ENCODE measurements at regions not wholly inside any gene's neighbourhood (a gene's known extent, or its start where the extent isn't known, plus 50 kb on each side); places are given as distances from the start of the nearest gene placed in this dataset.

GRCh38 chr6:14543971-14544585, 426.5 kb downstream of the CD83 start:
- DNase-seq (ENCODE audit: low read depth, low spot score) (no peak), ATAC-seq (no peak), FAIRE-seq (no peak)
- no peaks in the 10 kb centered on the region for H3K79me2 ChIP-seq (ENCODE audit: control insufficient read depth, insufficient read depth, low read length)
- in situ Hi-C loops (cut with MboI) = no loop called here
- H3K27ac ChIP-seq (ENCODE audit: control insufficient read depth, insufficient read depth) = no peak overlapping the region
- H3K4me1 ChIP-seq (ENCODE audit: control insufficient read depth, insufficient read depth, low read length) = no peaks in the 10 kb centered on the region
- SMC1A ChIA-PET (ENCODE audit: uncharacterized antibody, unreplicated experiment) = interaction anchor here (1.3 to 1.6 kb wide), 2 partner anchors 14 to 167 kb away, joined by 3 to 7 read pairs; no protein-coding TSS in a partner anchor
- H3K4me2 ChIP-seq (ENCODE audit: control insufficient read depth, insufficient read depth) = no peak overlapping the region
- no peaks in the 10 kb centered on the region for H4K20me1 ChIP-seq (ENCODE audit: control insufficient read depth, insufficient read depth)
- no peaks in the 10 kb centered on the region for H3K36me3 ChIP-seq (ENCODE audit: control insufficient read depth in 2 of 2, insufficient read depth in 2 of 2, low read length in 1 of 2)
- no peak overlapping the region for H3K4me3 ChIP-seq
- intact Hi-C loops (cut with micrococcal nuclease; ENCODE audit: unreplicated experiment) = no loop called here
- RAD21 ChIA-PET (ENCODE audit: unreplicated experiment) = no interaction called here
- H3K27me3 ChIP-seq (replicated peaks in 1 of 2; ENCODE audit: control insufficient read depth in 2 of 2, insufficient read depth in 2 of 2, low read length in 1 of 2) = no peaks in the 10 kb centered on the region
- H3K9ac ChIP-seq (ENCODE audit: control insufficient read depth, insufficient read depth, low read length) = no peak overlapping the region
- no TSS peak for BruUV-seq (replicated peaks)
- POLR2A ChIA-PET = no interaction called here
- 23% methylated on average over 6 of the region's 6 CpGs for WGBS (ENCODE audit: insufficient coverage, insufficient replicate concordance, low lambda C conversion rate, missing lambda C conversion rate)
- no peak for TF ChIP-seq RBBP5 (conservative IDR thresholded peaks at IDR 0.05)
- TF ChIP-seq, protein P1, sequence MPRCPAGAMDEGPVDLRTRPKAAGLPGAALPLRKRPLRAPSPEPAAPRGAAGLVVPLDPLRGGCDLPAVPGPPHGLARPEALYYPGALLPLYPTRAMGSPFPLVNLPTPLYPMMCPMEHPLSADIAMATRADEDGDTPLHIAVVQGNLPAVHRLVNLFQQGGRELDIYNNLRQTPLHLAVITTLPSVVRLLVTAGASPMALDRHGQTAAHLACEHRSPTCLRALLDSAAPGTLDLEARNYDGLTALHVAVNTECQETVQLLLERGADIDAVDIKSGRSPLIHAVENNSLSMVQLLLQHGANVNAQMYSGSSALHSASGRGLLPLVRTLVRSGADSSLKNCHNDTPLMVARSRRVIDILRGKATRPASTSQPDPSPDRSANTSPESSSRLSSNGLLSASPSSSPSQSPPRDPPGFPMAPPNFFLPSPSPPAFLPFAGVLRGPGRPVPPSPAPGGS (IDR thresholded peaks at IDR 0.05; ENCODE audit: borderline replicate concordance, insufficient read depth, low read depth, low read length, poor library complexity, severe bottlenecking) = no peak
- TF ChIP-seq ZNF592 (IDR thresholded peaks at IDR 0.05) = no peak
- no peak for TF ChIP-seq SPI1 (IDR thresholded peaks at IDR 0.05; ENCODE audit: borderline replicate concordance, insufficient read depth, low read depth, low read length)
- TF ChIP-seq RFX5 (IDR thresholded peaks at IDR 0.05; ENCODE audit: low read depth, low read length) = no peak
- no peak for TF ChIP-seq BRCA1 (IDR thresholded peaks at IDR 0.05; ENCODE audit: low read depth, low read length)
- CTCF ChIA-PET = no interaction called here
- H2AFZ ChIP-seq (ENCODE audit: control insufficient read depth, low read depth, low read length) = no peak overlapping the region
- H3K9me3 ChIP-seq (replicated peaks; ENCODE audit: control insufficient read depth, insufficient read depth, low read length) = no peaks in the 10 kb centered on the region

Data from GM12878 (cell line).